Neural progenitor cell (in vitro differentiated cells): ENCODE measurements at regions not wholly inside any gene's neighbourhood (a gene's known extent, or its start where the extent isn't known, plus 50 kb on each side); places are given as distances from the start of the nearest gene placed in this dataset.

Experiments
- CTCF ChIP-seq: fragments of 200-600 bp; sonication (generic); IDR thresholded peaks from 2 replicates; pipeline ENCODE4 v1.5.1; 2017; ENCODE audit warnings: antibody characterized with exemption, mild to moderate bottlenecking
- EZH2 ChIP-seq: fragments of 200-600 bp; sonication (generic); IDR thresholded peaks from 2 replicates; pipeline ENCODE4 v1.6.1; 2017; ENCODE audit warnings: antibody characterized with exemption, mild to moderate bottlenecking, moderate library complexity
- EZH2phosphoT487 ChIP-seq: fragments of 200-600 bp; sonication (generic); IDR thresholded peaks from 2 replicates; pipeline ENCODE4 v1.6.1; 2017; ENCODE audit warnings: antibody characterized with exemption

- TF ChIP-seq CTCF (no peak), EZH2phosphoT487 (no peak), EZH2 (no peak)
These were observed 243.0 kb downstream of the ADRA2A start for GRCh38 chr10:111319866-111320265.
